ENCODE measurements at regions not wholly inside any gene's neighbourhood (a gene's known extent, or its start where the extent isn't known, plus 50 kb on each side); places are given as distances from the start of the nearest gene placed in this dataset.

DNA sequence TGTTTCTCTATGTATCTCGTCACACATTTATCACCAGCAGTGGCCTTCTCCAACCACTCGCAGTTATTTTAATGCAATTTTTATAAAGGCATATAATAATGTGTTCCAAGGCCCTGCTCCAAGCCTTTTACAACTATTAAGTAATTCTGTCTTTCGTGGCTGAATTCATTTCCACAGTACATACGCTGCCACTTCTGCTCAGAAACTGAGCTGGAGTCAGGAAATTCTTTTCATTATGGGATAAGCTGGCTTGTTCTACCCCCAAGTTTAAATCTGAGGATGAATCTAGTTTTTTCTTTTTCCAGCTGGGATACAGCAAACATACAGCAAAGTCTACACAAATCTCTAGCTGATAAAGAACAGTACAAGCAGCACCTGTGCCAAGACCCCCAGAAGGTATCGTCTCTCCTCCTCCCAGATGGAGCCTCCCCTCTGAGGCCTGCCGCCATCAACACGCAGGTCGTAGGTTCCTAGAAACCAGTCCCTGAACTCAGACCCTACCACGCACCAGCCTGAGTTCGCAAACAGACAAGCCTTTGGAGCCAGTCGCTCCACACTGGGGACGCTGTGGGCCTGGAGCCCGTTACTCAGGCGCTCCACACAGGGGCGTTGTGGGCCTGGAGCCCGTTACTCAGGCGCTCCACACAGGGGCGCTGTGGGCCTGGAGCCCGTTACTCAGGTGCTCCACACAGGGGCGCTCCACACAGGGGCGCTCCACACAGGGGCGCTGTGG, 263.5 kb downstream of the THBS2 start:
- no peaks in the 10 kb centered on the region for H4K20me1 ChIP-seq (ENCODE audit: insufficient read depth, low read length)
- H3K4me2 ChIP-seq (ENCODE audit: low read depth, low read length), result no peak overlapping the region
- no peak overlapping the region for H3K9ac ChIP-seq (ENCODE audit: low read length)
- H2AFZ ChIP-seq (ENCODE audit: low read length), result no peak overlapping the region
- H3K79me2 ChIP-seq (ENCODE audit: low read length), result no peaks in the 10 kb centered on the region
- no peak overlapping the region for H3K4me3 ChIP-seq (ENCODE audit: low read length)
- no peaks in the 10 kb centered on the region for H3K9me3 ChIP-seq (replicated peaks; ENCODE audit: insufficient read depth, low read length)
- TF ChIP-seq EZH2 (optimal IDR thresholded peaks at IDR 0.05; ENCODE audit: low read depth, low read length) (no peak), EZH2phosphoT487 (IDR thresholded peaks at IDR 0.05; ENCODE audit: low read length) (no peak)
- TF ChIP-seq, protein P1, sequence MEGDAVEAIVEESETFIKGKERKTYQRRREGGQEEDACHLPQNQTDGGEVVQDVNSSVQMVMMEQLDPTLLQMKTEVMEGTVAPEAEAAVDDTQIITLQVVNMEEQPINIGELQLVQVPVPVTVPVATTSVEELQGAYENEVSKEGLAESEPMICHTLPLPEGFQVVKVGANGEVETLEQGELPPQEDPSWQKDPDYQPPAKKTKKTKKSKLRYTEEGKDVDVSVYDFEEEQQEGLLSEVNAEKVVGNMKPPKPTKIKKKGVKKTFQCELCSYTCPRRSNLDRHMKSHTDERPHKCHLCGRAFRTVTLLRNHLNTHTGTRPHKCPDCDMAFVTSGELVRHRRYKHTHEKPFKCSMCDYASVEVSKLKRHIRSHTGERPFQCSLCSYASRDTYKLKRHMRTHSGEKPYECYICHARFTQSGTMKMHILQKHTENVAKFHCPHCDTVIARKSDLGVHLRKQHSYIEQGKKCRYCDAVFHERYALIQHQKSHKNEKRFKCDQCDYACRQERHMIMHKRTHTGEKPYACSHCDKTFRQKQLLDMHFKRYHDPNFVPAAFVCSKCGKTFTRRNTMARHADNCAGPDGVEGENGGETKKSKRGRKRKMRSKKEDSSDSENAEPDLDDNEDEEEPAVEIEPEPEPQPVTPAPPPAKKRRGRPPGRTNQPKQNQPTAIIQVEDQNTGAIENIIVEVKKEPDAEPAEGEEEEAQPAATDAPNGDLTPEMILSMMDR (IDR thresholded peaks at IDR 0.05; ENCODE audit: low read length), result no peak
- no peaks in the 10 kb centered on the region for H3K4me1 ChIP-seq (ENCODE audit: low read length)
- DNase-seq, result no peak
- no peaks in the 10 kb centered on the region for H3K36me3 ChIP-seq (replicated peaks; ENCODE audit: insufficient read depth, low read length)
- no peak overlapping the region for H3K27ac ChIP-seq (ENCODE audit: low read length)
- no peaks in the 10 kb centered on the region for H3K27me3 ChIP-seq (replicated peaks; ENCODE audit: insufficient read depth, low read length)
- no peaks in the 10 kb centered on the region for H3F3A ChIP-seq (ENCODE audit: insufficient read depth, low read length)
- no peaks in the 10 kb centered on the region for H3K9me2 ChIP-seq (replicated peaks; ENCODE audit: insufficient read depth, low read length)

DNA sequence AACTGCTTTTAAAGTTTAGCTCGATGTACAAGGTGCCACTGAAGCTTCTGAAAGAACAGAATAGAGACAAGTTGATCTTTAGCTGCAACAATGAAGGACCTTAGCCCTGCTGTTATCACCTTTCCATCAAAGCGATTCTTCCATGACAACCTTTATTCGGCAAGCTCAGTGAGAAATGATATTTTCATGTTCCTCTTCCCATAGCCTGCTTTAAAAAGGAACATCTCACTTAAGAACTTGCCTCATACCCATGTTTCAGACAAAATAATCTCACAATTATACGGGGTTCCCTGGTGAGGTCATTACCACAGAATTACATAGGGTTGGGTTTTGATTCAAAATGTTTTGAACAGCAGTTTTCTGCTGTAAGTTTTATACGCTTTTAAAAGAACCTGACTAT, 264.2 kb downstream of the THBS2 start:
- TF ChIP-seq EZH2phosphoT487 (IDR thresholded peaks at IDR 0.05; ENCODE audit: low read length), result no peak
- TF ChIP-seq, protein P1 (IDR thresholded peaks at IDR 0.05; ENCODE audit: low read length), result no peak
- no peak for TF ChIP-seq EZH2 (optimal IDR thresholded peaks at IDR 0.05; ENCODE audit: low read depth, low read length)

DNA sequence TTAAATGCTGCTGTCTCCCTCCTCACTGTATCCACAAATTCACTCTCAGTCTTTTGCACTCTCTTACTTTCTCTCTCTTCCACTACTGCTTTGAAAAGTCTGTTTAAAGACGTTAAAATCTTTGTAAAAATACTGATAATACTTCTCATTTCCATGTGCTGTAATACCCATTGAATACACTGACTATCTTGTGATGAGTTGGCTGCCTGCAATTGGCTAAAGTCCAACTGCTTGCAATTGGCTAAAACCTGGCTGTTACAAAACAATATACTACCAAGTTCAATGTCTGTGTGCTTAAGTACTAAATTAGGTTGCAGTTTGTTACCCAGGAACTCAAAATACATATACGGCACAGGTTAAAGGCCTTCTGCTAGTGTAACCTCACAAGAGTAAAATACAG, 264.8 kb downstream of the THBS2 start:
- no peaks in the 10 kb centered on the region for H3F3A ChIP-seq (ENCODE audit: insufficient read depth, low read length)
- no peak overlapping the region for H3K4me2 ChIP-seq (ENCODE audit: low read depth, low read length)
- H4K20me1 ChIP-seq (ENCODE audit: insufficient read depth, low read length), result no peaks in the 10 kb centered on the region
- no peaks in the 10 kb centered on the region for H3K9me2 ChIP-seq (replicated peaks; ENCODE audit: insufficient read depth, low read length)
- H2AFZ ChIP-seq (ENCODE audit: low read length), result no peak overlapping the region
- H3K4me1 ChIP-seq (ENCODE audit: low read length), result no peaks in the 10 kb centered on the region
- no peaks in the 10 kb centered on the region for H3K36me3 ChIP-seq (replicated peaks; ENCODE audit: insufficient read depth, low read length)
- no peaks in the 10 kb centered on the region for H3K9me3 ChIP-seq (replicated peaks; ENCODE audit: insufficient read depth, low read length)
- H3K27me3 ChIP-seq (replicated peaks; ENCODE audit: insufficient read depth, low read length), result no peaks in the 10 kb centered on the region
- TF ChIP-seq EZH2 (optimal IDR thresholded peaks at IDR 0.05; ENCODE audit: low read depth, low read length) (no peak), EZH2phosphoT487 (IDR thresholded peaks at IDR 0.05; ENCODE audit: low read length) (no peak)
- TF ChIP-seq, protein P1 (IDR thresholded peaks at IDR 0.05; ENCODE audit: low read length), result no peak
- H3K9ac ChIP-seq (ENCODE audit: low read length), result no peak overlapping the region
- H3K79me2 ChIP-seq (ENCODE audit: low read length), result no peaks in the 10 kb centered on the region
- no peak overlapping the region for H3K27ac ChIP-seq (ENCODE audit: low read length)
- no peak overlapping the region for H3K4me3 ChIP-seq (ENCODE audit: low read length)
- DNase-seq, result no peak

More for the DNA sequence above, 264.2 kb downstream of the THBS2 start:
- no peaks in the 10 kb centered on the region for H3F3A ChIP-seq (ENCODE audit: insufficient read depth, low read length)
- no peaks in the 10 kb centered on the region for H4K20me1 ChIP-seq (ENCODE audit: insufficient read depth, low read length)
- H3K9ac ChIP-seq (ENCODE audit: low read length), result no peak overlapping the region
- H3K79me2 ChIP-seq (ENCODE audit: low read length), result no peaks in the 10 kb centered on the region
- H3K4me1 ChIP-seq (ENCODE audit: low read length), result no peaks in the 10 kb centered on the region
- no peak for DNase-seq
- H3K9me2 ChIP-seq (replicated peaks; ENCODE audit: insufficient read depth, low read length), result no peaks in the 10 kb centered on the region
- no peaks in the 10 kb centered on the region for H3K9me3 ChIP-seq (replicated peaks; ENCODE audit: insufficient read depth, low read length)
- no peak overlapping the region for H3K27ac ChIP-seq (ENCODE audit: low read length)
- H3K4me2 ChIP-seq (ENCODE audit: low read depth, low read length), result no peak overlapping the region
- H3K27me3 ChIP-seq (replicated peaks; ENCODE audit: insufficient read depth, low read length), result no peaks in the 10 kb centered on the region
- no peak overlapping the region for H3K4me3 ChIP-seq (ENCODE audit: low read length)
- H3K36me3 ChIP-seq (replicated peaks; ENCODE audit: insufficient read depth, low read length), result no peaks in the 10 kb centered on the region
- H2AFZ ChIP-seq (ENCODE audit: low read length), result no peak overlapping the region
